NCI-H2107 treated with DMSO at 0.1 percent for 48 hours (cell line): ENCODE measurements at regions not wholly inside any gene's neighbourhood (a gene's known extent, or its start where the extent isn't known, plus 50 kb on each side); places are given as distances from the start of the nearest gene placed in this dataset.
A peak's percentile ranks its signal among the peaks of the same experiment; 100 is the strongest.
"Not testable (repeated sequence)": the region's sequence is repeated elsewhere in the genome, so short reads cannot be mapped to it uniquely, and the experiment has no call there.

ENCODE experiments used
- DNase-seq: peaks from one replicate; lab custom pipeline; 2025; ENCODE audit not compliant: unreplicated experiment; lab: John Stamatoyannopoulos, UW

DNA sequence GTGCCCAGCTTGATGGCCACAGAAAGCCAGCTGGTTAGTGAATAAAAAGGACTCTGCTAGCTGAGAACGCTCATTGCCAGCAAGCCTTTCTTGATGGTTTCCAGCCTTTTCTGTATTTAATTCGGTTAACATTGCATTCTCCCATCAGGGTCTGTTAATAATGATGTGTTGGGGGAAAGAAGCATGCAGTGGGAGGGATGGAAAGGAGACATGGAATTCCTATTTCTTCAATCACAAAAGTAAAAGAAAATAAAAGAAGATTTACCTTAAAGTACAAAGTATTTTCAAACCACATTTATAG, 141.9 kb upstream of the RBBP8 start:
- DNase-seq: no peak

DNA sequence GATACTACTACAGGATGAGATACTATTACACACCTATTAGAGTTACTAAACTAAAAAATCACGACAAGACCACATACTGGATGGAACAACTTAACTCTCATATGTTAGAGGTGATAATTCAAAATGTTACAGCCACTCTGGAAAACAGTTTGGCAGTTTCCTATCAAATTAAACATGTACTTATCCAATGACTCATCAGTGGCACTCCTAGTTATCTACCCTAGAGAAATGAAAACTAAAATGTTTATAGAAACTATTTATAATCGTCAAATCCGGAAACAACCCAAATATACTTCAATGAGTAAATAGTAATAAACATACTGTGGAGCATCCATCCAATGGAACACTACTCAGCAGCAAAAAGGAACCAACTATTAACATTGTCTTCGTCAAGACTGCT, 137.0 kb upstream of the RBBP8 start:
- no peak for DNase-seq

DNA sequence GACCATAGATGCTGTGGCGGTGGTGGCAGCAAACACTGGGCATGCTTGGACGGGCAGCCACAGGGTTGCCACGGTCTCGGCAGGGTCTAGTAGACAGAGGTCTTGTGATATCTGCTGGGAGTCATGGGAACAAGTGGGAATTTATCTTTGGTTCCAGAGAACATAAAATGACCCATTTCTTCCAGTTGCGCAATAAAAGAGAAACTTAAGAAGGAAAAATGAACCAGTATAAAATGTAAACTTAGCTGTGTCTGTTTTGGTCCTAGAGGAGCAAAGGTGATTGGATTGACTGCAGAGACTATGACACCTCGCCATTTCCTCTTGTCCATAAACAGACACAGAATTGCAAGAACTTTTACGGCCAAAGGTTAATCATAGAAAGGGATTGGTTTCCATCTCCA, 132.6 kb upstream of the RBBP8 start:
- no peak for DNase-seq

DNA sequence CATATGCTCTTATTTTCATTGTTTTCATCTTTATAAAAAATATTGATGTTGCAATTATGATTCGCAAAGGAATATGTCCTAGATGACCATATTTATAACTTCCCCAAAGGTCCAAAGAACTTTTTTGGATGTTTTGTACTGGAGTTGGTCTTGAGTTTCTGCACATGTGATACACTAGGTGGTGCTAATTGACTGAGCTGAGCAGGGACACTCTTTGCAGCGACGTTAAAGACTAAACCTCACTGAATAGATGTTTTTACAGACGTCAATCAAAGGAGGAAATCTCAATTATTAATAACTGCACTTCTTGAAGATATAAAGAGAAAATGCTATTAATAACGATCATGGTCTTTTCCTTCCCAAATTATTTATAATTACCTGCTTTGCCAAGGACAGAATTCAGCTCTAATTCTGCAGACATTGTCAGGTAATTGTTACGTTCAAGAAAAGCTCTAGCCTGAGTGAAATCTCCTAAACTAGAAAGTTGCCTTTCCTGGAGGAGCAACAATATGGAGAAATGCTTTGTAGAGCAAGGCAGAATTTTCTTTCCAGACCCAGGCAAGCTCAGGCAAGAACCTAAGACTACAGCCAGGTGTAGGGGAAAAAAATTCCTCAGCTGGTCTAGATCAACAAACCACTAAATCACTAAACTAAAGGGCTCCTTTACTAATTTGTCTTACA, 119.3 kb upstream of the RBBP8 start:
- peak; percentile 45 for DNase-seq

DNA sequence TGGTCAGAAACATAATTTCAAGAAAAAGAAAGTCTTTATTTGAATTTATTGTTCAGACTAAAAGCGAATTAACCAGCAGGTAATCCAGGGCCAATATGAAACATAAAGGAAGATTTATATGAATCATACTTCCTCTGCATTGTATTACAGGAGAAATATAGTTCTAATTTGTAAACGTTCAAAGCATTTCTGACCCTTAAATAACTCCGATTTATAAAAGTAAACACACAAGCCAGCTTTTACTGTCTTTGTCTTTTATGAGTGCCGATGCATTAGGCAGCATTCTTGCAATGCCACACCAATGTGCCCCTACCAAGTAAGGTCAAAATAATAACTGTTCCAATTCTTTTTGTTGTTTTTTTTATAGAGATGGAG, 118.8 kb upstream of the RBBP8 start:
- no peak for DNase-seq

GRCh38 chr18:22816266-22817176, 116.6 kb upstream of the RBBP8 start:
- DNase-seq: no peak

- DNase-seq: no peak
Measured at GRCh38 chr18:22817844-22818243, 115.3 kb upstream of the RBBP8 start.

- DNase-seq: no peak
Measured at GRCh38 chr18:22822024-22822423, 111.1 kb upstream of the RBBP8 start.

DNA sequence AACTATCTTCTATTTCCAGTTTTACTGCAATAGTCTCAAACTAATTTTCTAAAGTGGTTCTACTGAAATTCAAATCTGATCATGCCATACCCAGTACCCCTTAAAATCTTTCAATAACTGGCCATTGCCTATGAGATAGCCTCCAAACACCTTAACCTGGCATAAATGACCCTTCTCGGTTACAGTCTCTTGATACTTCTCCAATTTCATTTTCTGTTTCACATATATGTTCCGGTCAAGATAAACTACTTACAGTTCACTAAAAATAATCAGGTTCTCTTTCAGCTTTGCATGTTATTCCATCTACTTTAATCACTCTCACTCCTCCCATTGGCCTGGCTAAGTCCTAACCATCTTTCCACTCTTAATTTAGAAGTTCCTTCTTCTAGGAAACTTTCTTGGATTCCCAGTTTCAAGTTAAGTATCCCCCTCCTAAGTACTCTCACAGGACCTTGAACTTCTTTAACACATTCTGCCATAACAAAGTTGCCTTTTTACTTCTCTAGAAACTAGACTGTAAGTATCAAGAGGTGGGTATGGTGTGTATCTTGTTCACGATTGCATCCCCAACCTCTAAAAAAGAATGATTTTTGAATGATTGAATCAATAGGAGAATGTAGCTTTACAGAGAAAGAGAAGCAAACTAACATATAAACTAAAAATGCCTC, 110.2 kb upstream of the RBBP8 start:
- DNase-seq: no peak

- DNase-seq: no peak
Measured at GRCh38 chr18:22826726-22827125, 106.4 kb upstream of the RBBP8 start.

GRCh38 chr18:22827216-22827615, 105.9 kb upstream of the RBBP8 start:
- DNase-seq: no peak

DNA sequence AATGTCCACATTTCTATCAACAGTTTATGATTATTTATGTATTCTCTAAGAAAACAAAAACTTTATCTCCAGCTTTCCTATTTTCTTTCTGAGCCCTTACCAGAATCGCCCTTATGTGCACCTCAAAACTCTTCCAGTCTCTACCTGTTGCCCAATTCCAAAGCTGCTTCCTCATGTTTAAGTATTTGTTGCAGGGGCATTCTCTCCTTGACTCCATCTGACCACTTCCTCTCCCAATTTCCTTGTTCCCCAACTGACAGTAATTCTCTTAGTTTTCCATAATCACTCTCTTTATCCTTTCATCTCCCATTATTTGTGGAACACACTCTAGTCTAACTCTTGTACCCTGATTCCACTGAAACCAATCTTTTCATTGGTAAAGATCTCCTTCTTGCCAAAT, 105.4 kb upstream of the RBBP8 start:
- DNase-seq: no peak

DNA sequence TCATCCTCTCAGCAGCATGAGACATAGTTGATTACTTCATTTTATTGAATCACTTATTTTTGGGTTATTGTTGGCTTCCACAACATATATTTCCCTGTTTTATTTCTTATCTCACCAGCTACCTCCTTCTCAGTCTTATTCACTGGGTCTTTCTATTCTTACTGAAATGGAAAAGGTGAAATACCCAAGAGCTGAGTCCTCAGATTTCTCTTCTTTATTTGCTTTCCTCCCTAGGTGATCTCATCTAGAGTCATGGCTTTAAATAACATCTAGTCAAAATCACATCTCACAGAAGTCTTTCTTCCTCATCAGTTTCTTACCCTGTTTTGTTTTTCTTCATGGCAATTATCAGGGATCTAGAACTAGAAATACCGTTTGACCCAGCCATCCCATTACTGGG, 105.0 kb upstream of the RBBP8 start:
- no peak for DNase-seq

DNA sequence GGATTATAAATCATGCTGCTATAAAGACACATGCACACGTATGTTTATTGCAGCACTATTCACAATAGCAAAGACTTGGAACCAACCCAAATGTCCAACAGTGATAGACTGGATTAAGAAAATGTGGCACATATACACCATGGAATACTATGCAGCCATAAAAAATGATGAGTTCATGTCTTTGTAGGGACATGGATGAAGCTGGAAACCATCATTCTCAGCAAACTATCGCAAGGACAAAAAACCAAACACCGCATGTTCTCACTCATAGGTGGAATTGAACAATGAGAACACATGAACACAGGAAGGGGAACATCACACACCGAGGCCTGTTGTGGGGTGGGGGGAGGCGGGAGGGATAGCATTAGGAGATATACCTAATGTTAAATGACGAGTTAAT, 104.5 kb upstream of the RBBP8 start:
- DNase-seq: not testable (repeated sequence)

DNA sequence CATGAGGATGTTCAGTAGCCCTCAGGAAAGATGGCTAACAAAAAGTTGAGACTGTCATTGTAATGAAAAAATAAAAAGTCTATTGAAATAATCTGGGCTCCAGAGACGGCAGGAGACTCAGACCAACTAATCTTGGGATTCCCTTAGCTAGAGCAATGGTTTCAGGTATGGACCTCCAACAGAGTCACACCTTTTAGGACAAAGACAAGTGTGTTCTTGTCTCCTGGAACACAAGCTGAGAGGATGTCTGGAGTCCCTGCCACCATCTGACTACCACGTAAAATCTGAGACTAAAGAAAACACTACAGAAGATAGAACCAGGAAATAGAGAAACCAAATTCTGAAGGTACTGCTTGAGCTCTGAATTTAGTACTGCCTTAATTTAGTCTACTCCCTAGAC, 103.3 kb upstream of the RBBP8 start:
- peak; percentile 11 for DNase-seq

DNA sequence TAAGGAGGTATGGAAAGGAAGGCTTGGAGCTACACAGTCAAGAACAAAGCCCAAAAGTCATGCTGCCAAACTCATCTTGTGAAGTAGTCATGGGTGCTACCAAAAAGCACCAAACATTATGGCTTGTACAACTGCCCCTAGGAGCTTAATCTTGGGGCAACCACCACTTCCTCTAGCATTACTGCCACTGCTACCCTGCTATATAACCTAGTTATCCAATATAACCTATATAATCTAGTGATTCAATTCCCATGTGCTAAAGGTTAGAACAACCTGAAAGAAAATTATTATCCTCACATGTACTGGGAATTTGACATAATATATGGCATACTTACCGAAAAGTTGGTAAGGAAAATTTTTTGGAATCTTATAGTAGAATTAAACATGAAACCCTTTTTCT, 102.6 kb upstream of the RBBP8 start:
- no peak for DNase-seq

- no peak for DNase-seq
Measured at GRCh38 chr18:22831441-22831904, 101.7 kb upstream of the RBBP8 start.

GRCh38 chr18:22836932-22837331, 96.2 kb upstream of the RBBP8 start:
- no peak for DNase-seq

DNA sequence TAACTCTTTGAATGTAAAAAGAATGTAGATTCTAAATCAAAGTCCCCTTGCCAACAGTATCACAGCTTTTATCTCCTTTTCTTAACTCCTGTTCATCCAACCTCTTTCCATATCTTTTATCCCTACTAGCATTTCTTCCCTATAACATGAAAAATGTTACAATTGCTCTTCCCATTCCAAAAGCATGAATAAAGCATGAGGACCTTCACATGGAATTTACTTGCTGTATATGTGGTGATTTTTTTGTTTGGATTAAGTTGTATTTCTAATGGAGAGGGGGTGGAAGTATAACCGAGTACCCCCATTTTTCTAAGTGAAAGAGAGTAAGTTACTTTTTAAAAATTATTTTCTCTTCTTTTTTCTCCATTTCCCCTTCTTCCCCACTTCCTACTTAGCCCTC, 94.9 kb upstream of the RBBP8 start:
- no peak for DNase-seq

GRCh38 chr18:22838639-22839277, 94.4 kb upstream of the RBBP8 start:
- DNase-seq: no peak

- DNase-seq: no peak
Measured at GRCh38 chr18:22839340-22839821, 93.7 kb upstream of the RBBP8 start.
